ENCODE measurements at regions not wholly inside any gene's neighbourhood (a gene's known extent, or its start where the extent isn't known, plus 50 kb on each side); places are given as distances from the start of the nearest gene placed in this dataset.

- 35 to 41% methylated on average over 9 of the region's 9 CpGs for WGBS, 2 donors
- Histone ChIP-seq H3K9me3 (no peaks in the 10 kb centered on the region), H3K27ac (no peak overlapping the region), H3K27me3 (peaks cover 0 to 10% (median 0%) of the 10 kb centered on the region in 7 donors), H3K36me3 (no peaks in the 10 kb centered on the region), H3K4me1 (no peaks in the 10 kb centered on the region), H3K4me3 (no peak overlapping the region)
- no peak for TF ChIP-seq CTCF (IDR thresholded peaks at IDR 0.05)
- DNase-seq (no peak), ATAC-seq (no peak)
- intact Hi-C loops (cut with DNase I): no loop called here
Observed at GRCh38 chr20:22232473-22232872, 351.9 kb downstream of the FOXA2 start.

GRCh38 chr20:22226849-22227700 lies 357.3 kb downstream of the FOXA2 start:
- Histone ChIP-seq H3K4me1 (no peaks in the 10 kb centered on the region), H3K4me3 (no peak overlapping the region), H3K9me3 (no peaks in the 10 kb centered on the region), H3K27me3 (peaks cover 0 to 16% (median 0%) of the 10 kb centered on the region in 7 donors), H3K36me3 (no peaks in the 10 kb centered on the region), H3K27ac (no peak overlapping the region)
- peak in 1 of 8 donors; percentile 45 for ATAC-seq
- 55 to 59% methylated on average over 7 of the region's 7 CpGs for WGBS, 2 donors
- intact Hi-C loops (cut with DNase I): no loop called here
- no peak for DNase-seq
- no peak for TF ChIP-seq CTCF (IDR thresholded peaks at IDR 0.05)

- 77 to 80% methylated on average over 3 of the region's 3 CpGs for WGBS, 2 donors
- H3K27ac ChIP-seq: no peak overlapping the region
- H3K36me3 ChIP-seq: no peaks in the 10 kb centered on the region
- TF ChIP-seq CTCF (IDR thresholded peaks at IDR 0.05): no peak
- no peaks in the 10 kb centered on the region for H3K4me1 ChIP-seq
- intact Hi-C loops (cut with DNase I): no loop called here
- ATAC-seq (no peak), DNase-seq (no peak)
- no peaks in the 10 kb centered on the region for H3K9me3 ChIP-seq
- peaks cover 0 to 12% (median 0%) of the 10 kb centered on the region in 7 donors for H3K27me3 ChIP-seq
- no peak overlapping the region for H3K4me3 ChIP-seq
Observed at GRCh38 chr20:22223236-22223635, 361.1 kb downstream of the FOXA2 start.

- peak in 1 of 2 donors; percentile 18 for DNase-seq
- Histone ChIP-seq H3K27me3 (peaks cover 0 to 24% (median 7%) of the 10 kb centered on the region in 7 donors), H3K4me3 (no peak overlapping the region), H3K36me3 (no peaks in the 10 kb centered on the region), H3K4me1 (no peaks in the 10 kb centered on the region), H3K9me3 (no peaks in the 10 kb centered on the region), H3K27ac (no peak overlapping the region)
- ATAC-seq: peak in 2 of 8 donors; percentile 51 to 70
- no peak for TF ChIP-seq CTCF (IDR thresholded peaks at IDR 0.05)
- intact Hi-C loops (cut with DNase I): no loop called here
- 53 to 55% methylated on average over 2 of the region's 2 CpGs for WGBS, 2 donors
Observed at GRCh38 chr20:22217712-22218352, 366.5 kb downstream of the FOXA2 start.
